Cerebellar cortex (tissue), 1 donor: ENCODE measurements at regions not wholly inside any gene's neighbourhood (a gene's known extent, or its start where the extent isn't known, plus 50 kb on each side); places are given as distances from the start of the nearest gene placed in this dataset.
"Not testable (repeated sequence)": the region's sequence is repeated elsewhere in the genome, so short reads cannot be mapped to it uniquely, and the experiment has no call there.

Source experiments
- DNase-seq: peaks from one replicate; pipeline ENCODE4 v3.0.0-alpha.2; 2015; ENCODE audit warnings: low spot score

DNA sequence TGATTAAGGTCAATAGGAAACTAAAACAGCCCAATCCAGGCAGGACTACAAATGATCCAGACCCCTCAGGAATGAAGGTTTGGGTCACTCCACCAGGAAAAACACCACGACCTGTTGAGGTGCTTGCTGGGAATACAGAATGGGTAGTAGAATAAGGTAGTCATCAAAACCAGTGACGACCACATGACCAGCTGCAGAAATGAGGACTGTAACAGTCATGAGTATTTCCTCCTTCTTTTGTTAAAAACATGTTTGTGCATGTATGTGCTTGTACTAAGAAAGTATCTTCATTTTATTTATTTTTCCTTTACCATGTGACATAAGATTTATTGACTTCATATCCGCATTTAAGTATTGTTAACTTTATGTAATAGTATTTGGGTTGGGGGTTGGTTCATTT, 603.5 kb upstream of the NR3C2 start:
- DNase-seq, result no peak

- DNase-seq, result not testable (repeated sequence)
Measured at GRCh38 chr4:149039786-149040185, 597.6 kb upstream of the NR3C2 start.

GRCh38 chr4:149031399-149031798, 589.2 kb upstream of the NR3C2 start:
- peak; percentile 10 for DNase-seq

GRCh38 chr4:149029056-149029651, 586.9 kb upstream of the NR3C2 start:
- DNase-seq, result no peak

- no peak for DNase-seq
Measured at GRCh38 chr4:149026696-149027095, 584.5 kb upstream of the NR3C2 start.

- no peak for DNase-seq
Measured at GRCh38 chr4:149017002-149017734, 575.0 kb upstream of the NR3C2 start.

GRCh38 chr4:149009223-149009622, 567.0 kb upstream of the NR3C2 start:
- no peak for DNase-seq

DNA sequence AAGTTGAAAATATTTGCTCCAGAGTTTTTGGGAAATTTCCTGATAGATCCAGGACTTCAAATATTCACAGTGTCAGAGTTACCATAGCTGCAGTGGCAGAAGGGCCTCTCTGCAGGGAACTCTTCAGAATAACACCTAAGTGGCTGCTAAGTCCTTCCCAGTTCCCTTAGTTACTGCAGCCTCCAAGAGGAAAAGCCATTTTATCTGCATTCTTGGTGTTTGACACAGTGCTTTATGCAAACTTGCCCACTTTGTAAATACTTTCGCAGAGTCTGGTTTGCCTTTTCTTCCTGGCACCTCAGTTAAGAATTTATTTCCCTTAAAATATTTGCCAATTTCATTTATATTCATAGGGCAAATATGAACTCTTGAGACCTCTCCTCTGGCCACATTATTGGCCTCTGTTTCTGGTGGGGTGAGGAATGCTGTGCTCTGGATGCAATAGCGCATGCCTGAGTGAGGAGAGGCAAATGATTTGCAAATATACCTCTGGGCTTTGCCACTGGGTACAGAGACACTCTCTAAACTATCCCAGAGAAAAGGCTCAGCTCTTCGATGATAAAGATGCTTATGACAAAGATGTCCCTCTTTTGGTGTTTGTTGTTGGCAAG, 566.3 kb upstream of the NR3C2 start:
- no peak for DNase-seq

GRCh38 chr4:149005191-149005590, 563.0 kb upstream of the NR3C2 start:
- no peak for DNase-seq

- no peak for DNase-seq
Measured at GRCh38 chr4:148999924-149000323, 557.7 kb upstream of the NR3C2 start.

DNA sequence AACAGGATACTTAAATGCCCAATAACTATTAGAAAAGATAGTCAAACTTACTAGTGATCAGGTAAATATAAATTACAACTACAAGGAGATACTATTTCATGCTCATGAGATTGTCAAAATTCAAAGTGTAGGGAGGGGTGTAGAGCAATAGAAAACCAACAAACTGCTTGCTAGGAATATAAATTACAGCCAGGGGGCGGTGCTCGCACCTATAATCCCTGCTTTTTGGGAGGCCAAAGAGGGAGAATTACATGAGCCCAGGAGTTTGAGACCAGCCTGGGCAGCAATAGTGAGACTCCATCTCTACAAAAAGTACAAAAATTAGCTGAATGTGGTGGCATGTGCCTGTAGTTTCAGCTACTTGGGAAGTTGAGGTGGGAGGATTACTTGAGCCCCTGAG, 556.5 kb upstream of the NR3C2 start:
- no peak for DNase-seq

- no peak for DNase-seq
Measured at GRCh38 chr4:148986951-148987350, 544.7 kb upstream of the NR3C2 start.

- DNase-seq, result no peak
Measured at GRCh38 chr4:148984951-148985350, 542.7 kb upstream of the NR3C2 start.

DNA sequence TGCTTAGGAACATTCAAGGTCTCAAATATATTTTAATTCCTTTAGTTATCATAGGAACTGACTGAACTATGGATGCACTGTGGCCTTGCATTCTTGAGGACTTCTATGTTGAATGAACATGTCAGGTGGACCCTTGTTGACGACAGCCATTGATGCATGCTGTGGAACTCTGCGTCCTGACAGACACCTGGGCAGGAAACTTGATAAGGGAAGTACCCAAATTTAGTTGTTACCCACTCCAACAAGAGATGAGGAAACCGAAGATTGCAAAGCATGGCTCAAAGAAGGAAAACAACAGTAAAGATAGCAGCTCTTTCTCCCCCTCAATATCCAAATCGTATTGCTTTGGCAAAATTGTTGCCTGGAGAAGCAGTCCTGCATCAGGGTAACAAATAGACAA, 540.0 kb upstream of the NR3C2 start:
- no peak for DNase-seq

DNA sequence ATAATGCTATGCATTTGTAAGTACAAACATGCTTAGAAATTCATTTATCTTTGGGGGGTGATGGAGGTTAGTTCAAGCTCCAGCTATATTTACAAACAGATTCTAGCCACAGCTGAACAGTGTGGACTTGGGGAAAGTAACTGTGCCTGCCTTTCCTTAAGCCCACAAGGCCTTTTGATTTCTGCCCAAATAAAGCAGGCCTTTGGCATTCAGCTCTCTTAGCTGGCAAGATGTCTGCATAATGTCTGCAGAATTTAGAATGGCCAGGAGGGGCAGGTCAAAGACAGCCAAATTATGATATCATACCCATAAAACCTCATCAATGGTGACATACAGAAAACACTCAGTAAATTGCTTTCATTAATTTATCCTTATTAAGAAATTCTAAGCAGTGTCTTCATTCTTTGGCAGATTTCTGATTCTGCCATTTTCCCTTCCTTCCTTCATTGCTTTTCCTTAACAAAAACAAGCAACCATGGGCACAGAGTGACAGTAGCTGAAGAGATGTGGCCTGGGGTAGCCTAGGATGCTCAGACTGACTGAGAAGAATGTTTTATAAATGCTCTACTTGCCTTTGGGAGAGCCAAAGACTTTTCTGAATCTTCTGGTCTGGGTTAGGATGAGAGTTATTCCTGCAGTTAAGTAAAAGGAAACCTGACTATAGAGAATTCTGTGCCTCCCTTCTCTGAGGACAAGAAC, 538.7 kb upstream of the NR3C2 start:
- DNase-seq, result peak; percentile 38

DNA sequence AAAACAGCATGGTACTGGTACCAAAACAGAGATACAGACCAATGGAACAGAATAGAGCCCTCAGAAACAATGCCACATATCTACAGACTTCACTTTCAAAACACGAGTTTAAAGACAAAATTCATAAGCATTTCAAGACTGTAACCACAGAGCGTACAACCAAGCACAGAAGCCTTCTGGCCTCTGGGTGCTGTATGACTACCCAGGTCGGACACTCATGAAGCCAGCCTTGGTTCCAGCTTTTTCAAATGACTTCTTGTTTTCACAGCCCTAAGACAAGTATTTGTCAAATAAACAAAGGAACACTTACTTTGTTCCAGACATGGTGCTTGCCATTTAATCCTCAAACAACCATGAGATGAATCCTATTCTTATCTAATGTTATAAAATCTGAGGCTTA, 536.1 kb upstream of the NR3C2 start:
- no peak for DNase-seq

GRCh38 chr4:148975464-148975863, 533.2 kb upstream of the NR3C2 start:
- no peak for DNase-seq

DNA sequence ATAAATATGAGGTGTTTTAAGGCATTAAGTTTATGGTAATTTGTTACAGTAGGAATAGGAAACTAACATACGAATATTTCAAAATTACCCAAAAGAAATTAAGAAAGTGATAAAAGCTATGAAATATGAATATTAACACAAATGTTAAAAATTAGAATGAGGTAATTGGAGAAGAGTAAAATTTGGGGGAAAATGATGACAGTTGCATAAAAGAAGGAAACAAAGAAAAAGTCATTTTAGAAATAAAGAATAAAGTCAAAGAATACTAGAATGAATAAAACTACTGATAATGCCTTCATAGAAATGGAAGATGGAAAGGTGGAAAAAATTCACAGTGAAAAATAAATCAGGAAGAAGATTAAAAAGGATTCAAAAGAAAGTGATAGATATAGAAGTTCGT, 522.9 kb upstream of the NR3C2 start:
- no peak for DNase-seq

DNA sequence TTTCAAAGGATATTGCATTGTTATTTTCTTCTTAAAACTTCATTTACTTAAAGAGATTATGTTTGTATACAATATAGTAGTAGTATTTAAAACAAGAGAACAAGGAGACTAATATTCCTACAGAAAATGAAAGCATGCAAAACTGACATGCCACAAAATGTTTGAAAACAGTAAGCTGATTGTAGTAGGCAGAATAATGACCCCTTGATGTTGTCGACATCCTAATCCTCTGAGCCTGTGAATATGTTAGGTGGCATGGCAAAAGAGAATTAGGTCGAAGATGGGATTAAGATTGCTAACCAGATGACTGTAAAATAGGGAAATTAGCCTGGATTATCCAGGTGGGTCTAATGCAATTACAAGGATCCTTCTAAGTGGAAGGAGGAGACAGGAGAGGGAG, 522.2 kb upstream of the NR3C2 start:
- no peak for DNase-seq

- DNase-seq, result no peak
Measured at GRCh38 chr4:148962539-148963290, 520.5 kb upstream of the NR3C2 start.

DNA sequence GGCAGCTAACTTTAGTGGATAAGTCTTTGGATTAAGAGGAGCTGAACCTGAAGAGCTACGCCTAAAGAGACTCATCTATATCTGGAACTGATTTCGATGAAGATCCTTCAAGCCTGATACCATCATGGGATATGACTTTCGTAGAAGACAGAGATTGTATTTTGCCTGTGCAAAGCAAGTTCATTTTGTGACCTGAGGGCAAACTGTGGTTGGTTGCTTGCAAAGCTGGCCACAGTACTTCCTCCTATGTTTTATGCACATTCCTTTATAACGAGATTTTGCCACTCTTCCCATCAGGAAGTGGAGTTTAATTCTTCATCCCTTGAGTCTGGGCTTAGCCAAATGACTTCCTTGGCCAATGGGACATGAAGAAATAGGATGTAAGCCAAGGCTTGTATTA, 519.3 kb upstream of the NR3C2 start:
- no peak for DNase-seq

DNA sequence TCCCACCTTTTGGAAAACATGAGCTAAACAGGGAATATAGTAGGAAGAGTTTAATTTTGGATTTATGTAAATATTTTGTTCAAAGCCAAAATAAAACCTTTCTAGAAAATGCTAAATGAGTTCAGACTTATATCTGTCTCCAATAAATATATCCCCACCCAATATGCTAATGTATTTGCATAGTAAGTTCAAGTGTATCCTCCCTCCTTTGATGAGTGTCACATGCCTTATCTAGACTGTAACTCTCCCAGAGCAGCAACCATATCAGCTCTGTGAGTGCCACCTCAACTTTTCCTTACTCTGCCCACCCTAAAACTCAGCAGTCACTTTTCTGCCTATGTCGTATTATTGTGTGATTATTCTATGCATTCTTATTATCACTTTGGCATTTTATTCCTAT, 516.1 kb upstream of the NR3C2 start:
- DNase-seq, result no peak
